NCI-H1105 treated with DMSO at 0.1 percent for 48 hours (cell line): ENCODE measurements at regions not wholly inside any gene's neighbourhood (a gene's known extent, or its start where the extent isn't known, plus 50 kb on each side); places are given as distances from the start of the nearest gene placed in this dataset.

Experiments used
- DNase-seq: peaks from one replicate; lab custom pipeline; 2025; lab: John Stamatoyannopoulos, UW

GRCh38 chr5:114250536-114250935 is 111.3 kb upstream of the KCNN2 start:
- DNase-seq: no peak

- no peak for DNase-seq
These were observed 109.6 kb upstream of the KCNN2 start for GRCh38 chr5:114252226-114252625.

- no peak for DNase-seq
These were observed 106.6 kb upstream of the KCNN2 start for GRCh38 chr5:114255260-114255659.

- DNase-seq: no peak
These were observed 99.9 kb upstream of the KCNN2 start for GRCh38 chr5:114261989-114262388.

- DNase-seq: no peak
These were observed 96.3 kb upstream of the KCNN2 start for GRCh38 chr5:114265432-114266060.

- no peak for DNase-seq
These were observed 95.5 kb upstream of the KCNN2 start for GRCh38 chr5:114266374-114266773.

- DNase-seq: no peak
These were observed 65.7 kb upstream of the KCNN2 start for GRCh38 chr5:114296191-114296590.

- no peak for DNase-seq
These were observed 64.0 kb upstream of the KCNN2 start for GRCh38 chr5:114297915-114298314.

- peak; percentile 20 for DNase-seq
These were observed 56.3 kb upstream of the KCNN2 start for GRCh38 chr5:114305402-114306207.

GRCh38 chr5:114308017-114308416 is 53.9 kb upstream of the KCNN2 start:
- no peak for DNase-seq

GRCh38 chr5:114308508-114308907 is 53.4 kb upstream of the KCNN2 start:
- DNase-seq: no peak

GRCh38 chr5:114310666-114311065 is 51.2 kb upstream of the KCNN2 start:
- no peak for DNase-seq

GRCh38 chr5:114311281-114311680 is 50.6 kb upstream of the KCNN2 start:
- no peak for DNase-seq

GRCh38 chr5:114311968-114312367 is 49.9 kb upstream of the KCNN2 start:
- DNase-seq: no peak
